BLaER1 (cell line): ENCODE measurements at regions not wholly inside any gene's neighbourhood (a gene's known extent, or its start where the extent isn't known, plus 50 kb on each side); places are given as distances from the start of the nearest gene placed in this dataset.

ENCODE experiments used
- H3K27ac ChIP-seq: shearing (Covaris generic); formaldehyde crosslinking; 2 replicates; pipeline ENCODE4 v1.8.1; 2022
- H3K27me3 ChIP-seq: shearing (Covaris generic); formaldehyde crosslinking; 2 replicates; pipeline ENCODE4 v1.8.1; 2022
- H3K36me3 ChIP-seq: shearing (Covaris generic); formaldehyde crosslinking; 2 replicates; pipeline ENCODE4 v1.8.1; 2022
- H3K4me1 ChIP-seq: shearing (Covaris generic); formaldehyde crosslinking; 2 replicates; pipeline ENCODE4 v1.8.1; 2022
- H3K4me2 ChIP-seq: shearing (Covaris generic); formaldehyde crosslinking; 2 replicates; pipeline ENCODE4 v1.8.1; 2022
- H3K4me3 ChIP-seq: shearing (Covaris generic); formaldehyde crosslinking; 2 replicates; pipeline ENCODE4 v1.8.1; 2022
- H3K9ac ChIP-seq: shearing (Covaris generic); formaldehyde crosslinking; 2 replicates; pipeline ENCODE4 v1.8.1; 2022
- H3K9me3 ChIP-seq: shearing (Covaris generic); formaldehyde crosslinking; 2 replicates; pipeline ENCODE4 v1.8.1; 2022
- H4K20me1 ChIP-seq: shearing (Covaris generic); formaldehyde crosslinking; 2 replicates; pipeline ENCODE4 v1.8.1; 2022
- Cebpa-rat ChIP-seq: shearing (Covaris generic); IDR thresholded peaks from 2 replicates; pipeline ENCODE4 v1.8.1; 2022

DNA sequence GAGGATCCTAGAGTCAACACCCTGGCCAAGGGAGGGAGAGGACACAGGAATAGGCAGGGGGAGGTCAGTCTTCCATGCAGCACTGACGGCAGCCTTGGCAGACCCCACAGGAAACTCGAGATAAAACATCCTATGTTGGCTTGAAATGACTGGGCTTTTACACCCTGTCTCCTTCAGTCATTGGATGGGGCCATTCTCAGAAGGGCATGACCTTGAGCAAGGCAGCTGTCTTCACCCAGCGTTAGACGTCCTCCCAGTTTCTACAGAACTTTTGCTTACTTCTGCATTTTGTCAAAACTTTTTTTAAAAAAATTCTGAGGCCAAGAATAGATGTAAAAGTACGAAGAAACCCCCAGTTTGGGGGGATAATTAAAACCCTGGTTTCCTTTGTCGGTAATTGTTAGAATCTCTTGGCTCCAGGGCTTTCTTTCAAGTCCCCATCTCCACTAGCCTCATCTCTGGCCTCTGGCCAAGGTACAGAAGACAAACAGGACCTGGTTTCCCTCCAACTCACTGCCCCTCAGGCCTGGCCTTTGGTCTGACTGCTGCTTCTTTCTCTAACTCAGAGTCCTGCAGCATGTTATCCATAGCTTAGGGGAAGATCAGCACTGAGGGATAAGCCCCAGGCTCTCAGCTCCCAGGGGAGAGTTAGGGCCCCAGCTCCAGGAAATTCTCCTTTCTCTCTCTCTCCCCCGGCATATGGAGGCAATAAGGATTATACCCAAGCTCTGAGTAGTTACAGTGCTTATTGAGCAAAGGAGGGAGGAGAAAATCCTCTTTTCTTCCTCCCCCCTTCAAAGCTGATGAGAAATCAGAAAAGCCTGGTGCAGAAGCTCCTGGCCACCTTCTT lies 51.6 kb upstream of the KCND3 start:
- no peak for TF ChIP-seq Cebpa-rat
- H3K9me3 ChIP-seq = no peaks in the 10 kb centered on the region
- no peaks in the 10 kb centered on the region for H3K36me3 ChIP-seq
- H3K4me3 ChIP-seq = no peak overlapping the region
- H3K27me3 ChIP-seq = no peaks in the 10 kb centered on the region
- no peak overlapping the region for H3K27ac ChIP-seq
- no peak overlapping the region for H3K9ac ChIP-seq
- no peaks in the 10 kb centered on the region for H4K20me1 ChIP-seq
- peak overlapping the region; percentile 40 for H3K4me2 ChIP-seq
- peaks cover 13% of the 10 kb centered on the region for H3K4me1 ChIP-seq

DNA sequence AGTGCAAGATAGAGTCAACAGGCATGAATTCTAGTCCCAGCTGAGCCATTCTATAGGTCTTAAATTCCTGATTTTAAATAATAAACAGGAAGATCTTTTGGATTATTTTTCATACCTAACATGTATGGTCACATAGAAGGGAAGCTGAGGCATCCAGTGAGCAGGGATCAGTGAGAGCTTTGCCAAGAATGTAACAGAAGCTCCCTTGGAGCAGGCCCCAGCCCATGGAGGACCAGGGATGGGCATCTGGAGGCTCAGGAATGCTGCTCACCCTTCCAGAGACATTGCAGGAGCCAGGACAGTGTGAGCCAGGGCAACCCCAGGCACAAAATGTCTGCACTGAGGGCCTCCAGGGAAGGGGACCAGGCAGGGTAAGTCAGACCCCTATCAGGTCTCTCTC lies 54.4 kb upstream of the KCND3 start:
- H3K4me3 ChIP-seq = no peak overlapping the region
- H3K27me3 ChIP-seq = no peaks in the 10 kb centered on the region
- no peak for TF ChIP-seq Cebpa-rat
- H3K4me1 ChIP-seq = peaks cover 13% of the 10 kb centered on the region
- H3K27ac ChIP-seq = no peak overlapping the region
- no peaks in the 10 kb centered on the region for H3K36me3 ChIP-seq
- H3K4me2 ChIP-seq = no peak overlapping the region
- no peak overlapping the region for H3K9ac ChIP-seq
- H4K20me1 ChIP-seq = no peaks in the 10 kb centered on the region
- no peaks in the 10 kb centered on the region for H3K9me3 ChIP-seq

DNA sequence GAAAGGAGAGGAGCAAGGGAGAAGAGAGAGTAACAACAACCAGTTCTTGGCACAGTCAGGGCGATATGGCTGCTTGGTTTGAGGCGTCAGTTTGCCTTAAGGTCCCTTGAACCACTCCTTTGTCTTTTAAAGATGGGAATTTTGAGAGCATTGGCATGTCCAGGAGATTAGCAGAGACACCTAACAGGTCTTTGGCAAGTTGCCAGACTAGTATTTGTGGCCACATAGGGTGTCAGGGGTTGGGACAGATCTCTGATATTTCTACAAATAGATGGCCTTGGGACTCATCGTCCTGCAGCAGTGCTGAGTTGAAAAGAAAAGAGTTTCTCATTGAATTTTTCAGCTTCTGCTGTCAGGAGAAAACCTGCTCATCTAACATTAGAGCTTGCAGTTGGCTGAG lies 55.3 kb upstream of the KCND3 start:
- no peaks in the 10 kb centered on the region for H4K20me1 ChIP-seq
- no peaks in the 10 kb centered on the region for H3K9me3 ChIP-seq
- H3K4me1 ChIP-seq = peaks cover 13% of the 10 kb centered on the region
- H3K36me3 ChIP-seq = no peaks in the 10 kb centered on the region
- H3K9ac ChIP-seq = no peak overlapping the region
- H3K4me2 ChIP-seq = no peak overlapping the region
- H3K4me3 ChIP-seq = no peak overlapping the region
- TF ChIP-seq Cebpa-rat = no peak
- no peak overlapping the region for H3K27ac ChIP-seq
- H3K27me3 ChIP-seq = no peaks in the 10 kb centered on the region

DNA sequence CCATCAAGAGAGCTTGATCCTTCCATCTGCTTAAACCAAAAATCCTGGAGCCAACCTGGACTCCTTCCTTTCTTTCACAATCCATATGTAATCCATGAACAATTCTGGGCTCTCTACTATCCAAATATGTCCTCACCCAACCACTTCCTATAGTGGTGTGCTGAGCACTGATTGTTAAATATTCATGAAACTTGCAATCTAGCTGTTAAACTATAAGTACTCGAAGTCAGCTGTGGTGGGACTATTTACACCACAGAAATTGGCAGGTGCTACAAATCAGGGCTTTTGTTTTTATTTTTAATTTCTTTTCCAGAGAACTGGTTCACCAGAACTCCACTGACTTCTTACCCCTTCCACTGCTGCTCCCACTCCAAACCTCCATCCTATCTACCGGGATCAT lies 57.2 kb upstream of the KCND3 start:
- TF ChIP-seq Cebpa-rat = no peak
- Histone ChIP-seq H3K36me3 (no peaks in the 10 kb centered on the region), H3K4me2 (no peak overlapping the region)

DNA sequence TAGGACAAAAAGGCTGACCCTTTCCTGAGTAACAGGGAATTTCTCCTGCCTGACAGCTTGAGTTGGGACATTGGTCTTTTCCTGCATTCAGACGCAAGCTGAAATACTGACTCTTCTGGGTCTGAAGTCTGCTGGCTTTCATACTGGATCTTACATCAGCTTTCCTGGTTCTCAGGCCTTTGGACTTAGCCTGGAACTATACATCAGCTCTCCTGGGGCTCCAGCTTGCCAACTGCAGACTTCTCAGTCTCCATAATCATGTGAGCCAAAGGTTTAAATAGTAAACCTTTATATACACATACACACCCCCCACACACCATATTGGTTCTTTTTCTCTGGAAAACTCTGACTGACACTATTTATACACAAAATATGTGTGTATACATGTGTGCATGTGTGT lies 59.0 kb upstream of the KCND3 start:
- Histone ChIP-seq H3K9ac (no peak overlapping the region), H3K27ac (no peak overlapping the region), H3K27me3 (no peaks in the 10 kb centered on the region), H3K9me3 (no peaks in the 10 kb centered on the region), H3K36me3 (no peaks in the 10 kb centered on the region), H3K4me1 (peaks cover 8% of the 10 kb centered on the region; the same call in 1 of the 2 replicates), H3K4me2 (no peak overlapping the region), H3K4me3 (no peak overlapping the region), H4K20me1 (no peaks in the 10 kb centered on the region)
- TF ChIP-seq Cebpa-rat = no peak

More for the DNA sequence above, 57.2 kb upstream of the KCND3 start:
- H3K27ac ChIP-seq = no peak overlapping the region
- H3K27me3 ChIP-seq = no peaks in the 10 kb centered on the region
- H3K9me3 ChIP-seq = no peaks in the 10 kb centered on the region
- H3K4me3 ChIP-seq = no peak overlapping the region
- no peak overlapping the region for H3K9ac ChIP-seq
- no peaks in the 10 kb centered on the region for H4K20me1 ChIP-seq
- peaks cover 10% of the 10 kb centered on the region for H3K4me1 ChIP-seq

DNA sequence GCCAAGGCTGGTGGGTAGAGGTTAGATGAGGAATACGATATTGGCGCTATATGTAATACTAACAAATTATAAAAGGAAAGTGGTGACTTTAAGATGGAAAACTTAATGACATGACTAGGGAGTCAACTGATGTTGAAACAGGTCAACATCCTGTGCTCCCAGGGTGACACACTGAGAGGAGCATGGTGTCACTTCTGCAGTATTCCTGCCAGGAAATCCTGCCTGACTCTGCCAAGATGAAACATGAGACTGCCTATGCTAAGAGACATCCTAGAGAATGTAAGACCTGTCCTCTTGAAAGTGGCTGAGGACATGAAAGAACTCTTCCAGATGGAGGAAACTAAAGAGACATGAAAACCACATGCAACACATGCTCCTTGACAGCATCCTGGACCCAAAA lies 65.0 kb upstream of the KCND3 start:
- Histone ChIP-seq H4K20me1 (peaks cover 9% of the 10 kb centered on the region; the same call in 1 of the 2 replicates), H3K4me1 (peaks cover 54% of the 10 kb centered on the region), H3K9ac (no peak overlapping the region), H3K4me2 (no peak overlapping the region), H3K27me3 (no peaks in the 10 kb centered on the region), H3K36me3 (no peaks in the 10 kb centered on the region), H3K4me3 (no peak overlapping the region), H3K27ac (no peak overlapping the region), H3K9me3 (no peaks in the 10 kb centered on the region)
- no peak for TF ChIP-seq Cebpa-rat

DNA sequence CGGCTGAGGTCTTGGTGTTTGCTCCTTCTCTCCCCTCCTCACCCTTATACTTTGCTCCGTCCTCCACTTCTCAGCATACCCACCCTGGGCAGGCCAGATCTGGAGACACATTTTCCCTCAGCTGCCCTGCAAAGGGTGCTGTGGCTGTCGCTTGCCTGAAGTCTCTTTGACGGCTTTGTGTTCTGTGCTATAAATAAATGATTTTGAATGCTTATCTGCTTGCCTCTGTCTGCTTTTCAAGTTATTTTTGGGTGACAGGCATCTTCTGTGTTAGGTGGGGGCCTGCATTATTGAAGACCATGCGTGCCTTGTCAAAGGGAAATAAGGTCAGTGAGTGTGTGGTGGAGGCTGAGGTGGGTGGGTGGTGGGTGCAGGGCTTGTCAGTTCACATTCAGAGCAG lies 66.9 kb upstream of the KCND3 start:
- peaks cover 12% of the 10 kb centered on the region; the same call in 1 of the 2 replicates for H4K20me1 ChIP-seq
- H3K27me3 ChIP-seq = no peaks in the 10 kb centered on the region
- no peak overlapping the region for H3K4me3 ChIP-seq
- H3K36me3 ChIP-seq = no peaks in the 10 kb centered on the region
- H3K4me2 ChIP-seq = peak overlapping the region; percentile 80
- no peak overlapping the region for H3K9ac ChIP-seq
- H3K4me1 ChIP-seq = peaks cover 64% of the 10 kb centered on the region
- H3K27ac ChIP-seq = no peak overlapping the region
- H3K9me3 ChIP-seq = no peaks in the 10 kb centered on the region
- TF ChIP-seq Cebpa-rat = no peak

DNA sequence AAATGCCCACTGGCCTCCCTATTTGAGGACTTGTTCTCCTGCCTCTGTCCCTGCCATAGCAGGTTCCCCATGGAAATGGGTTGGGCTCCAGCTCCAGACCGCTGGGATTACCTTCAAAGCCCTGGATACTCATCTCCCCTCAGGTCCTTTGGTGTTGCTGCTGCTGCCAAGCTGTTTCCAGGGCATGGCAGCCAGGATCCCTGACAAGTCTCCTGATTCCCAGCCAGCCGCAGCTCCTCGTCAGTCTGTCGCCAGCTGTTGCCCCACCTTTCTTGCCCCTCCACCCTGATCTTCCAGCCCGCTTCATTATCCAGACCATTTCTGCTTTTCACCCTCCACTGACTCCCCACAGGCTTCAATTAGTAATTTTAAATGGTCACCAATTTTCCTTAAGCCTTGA lies 68.3 kb upstream of the KCND3 start:
- H3K27ac ChIP-seq = no peak overlapping the region
- H3K4me1 ChIP-seq = peaks cover 73% of the 10 kb centered on the region
- TF ChIP-seq Cebpa-rat = no peak
- no peak overlapping the region for H3K4me3 ChIP-seq
- no peaks in the 10 kb centered on the region for H3K27me3 ChIP-seq
- H3K4me2 ChIP-seq = peak overlapping the region; percentile 80
- H4K20me1 ChIP-seq = peaks cover 12% of the 10 kb centered on the region; the same call in 1 of the 2 replicates
- no peak overlapping the region for H3K9ac ChIP-seq
- no peaks in the 10 kb centered on the region for H3K36me3 ChIP-seq
- no peaks in the 10 kb centered on the region for H3K9me3 ChIP-seq

DNA sequence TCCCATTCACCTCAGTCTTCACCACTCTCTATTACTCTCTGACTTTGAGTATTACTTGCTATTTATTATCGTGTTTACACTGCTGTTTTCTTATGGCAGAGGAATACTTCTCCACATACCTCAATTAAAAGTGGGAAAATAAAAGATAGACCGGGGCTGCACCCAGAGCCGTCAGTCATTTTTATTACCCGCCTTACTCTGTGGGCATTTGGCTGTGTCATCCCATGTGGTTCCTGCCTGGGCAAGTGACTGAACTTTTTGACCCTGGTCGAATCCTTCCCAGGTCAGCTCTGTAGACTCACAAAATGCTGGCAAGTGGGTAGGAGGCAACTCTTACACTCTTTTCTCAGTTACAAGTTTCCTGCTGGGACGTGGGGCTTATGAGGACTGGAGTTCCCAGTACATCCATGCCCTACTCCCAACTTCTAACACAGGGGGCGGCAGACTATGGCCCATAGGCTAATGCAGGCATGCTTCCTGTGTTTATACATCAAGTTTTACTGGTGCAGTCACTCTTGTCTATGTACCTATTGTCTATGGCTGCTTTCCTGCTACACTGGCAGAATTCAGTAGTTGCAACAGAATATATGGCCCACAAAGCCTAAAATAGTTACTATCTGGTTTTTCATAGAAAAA lies 69.5 kb upstream of the KCND3 start:
- Histone ChIP-seq H3K27me3 (no peaks in the 10 kb centered on the region), H3K9ac (no peak overlapping the region), H4K20me1 (peaks cover 12% of the 10 kb centered on the region; the same call in 1 of the 2 replicates), H3K9me3 (peaks cover 9% of the 10 kb centered on the region), H3K4me1 (peaks cover 73% of the 10 kb centered on the region), H3K4me2 (peak overlapping the region; percentile 80), H3K36me3 (no peaks in the 10 kb centered on the region), H3K4me3 (no peak overlapping the region), H3K27ac (no peak overlapping the region)
- TF ChIP-seq Cebpa-rat = no peak

DNA sequence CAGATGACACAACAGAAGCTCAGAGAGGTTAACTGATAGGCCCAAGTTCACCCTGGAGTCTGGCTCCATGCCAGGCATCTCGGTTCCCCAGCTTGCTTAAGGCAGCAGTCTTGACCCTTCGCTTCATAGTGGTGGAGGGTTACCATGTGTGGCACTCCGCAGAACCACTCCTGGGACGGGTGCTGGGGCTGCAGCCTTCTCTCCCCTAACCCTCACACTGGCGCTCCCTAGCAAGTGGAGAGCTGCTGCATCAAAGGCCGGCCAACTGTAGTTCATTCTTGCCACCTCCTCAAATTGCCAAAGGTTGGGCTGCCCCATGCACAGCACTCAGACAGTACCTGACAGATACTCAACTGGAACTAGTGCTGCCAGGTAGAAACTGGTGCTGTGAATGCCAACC lies 70.2 kb upstream of the KCND3 start:
- H3K36me3 ChIP-seq = no peaks in the 10 kb centered on the region
- H3K27ac ChIP-seq = no peak overlapping the region
- peaks cover 10% of the 10 kb centered on the region for H3K9me3 ChIP-seq
- TF ChIP-seq Cebpa-rat = no peak
- peak overlapping the region; percentile 80 for H3K4me2 ChIP-seq
- no peaks in the 10 kb centered on the region for H3K27me3 ChIP-seq
- no peak overlapping the region for H3K4me3 ChIP-seq
- peaks cover 12% of the 10 kb centered on the region; the same call in 1 of the 2 replicates for H4K20me1 ChIP-seq
- H3K9ac ChIP-seq = no peak overlapping the region
- peaks cover 73% of the 10 kb centered on the region for H3K4me1 ChIP-seq
